Breast epithelium (tissue), 3 donors: ENCODE measurements at regions not wholly inside any gene's neighbourhood (a gene's known extent, or its start where the extent isn't known, plus 50 kb on each side); places are given as distances from the start of the nearest gene placed in this dataset.
A peak's percentile ranks its signal among the peaks of the same experiment; 100 is the strongest.

Experiments used
- POLR2A ChIP-seq: fragments of 450-650 bp; IDR thresholded peaks from one replicate; pipeline ENCODE4 v1.6.1; 2016; ENCODE audit warnings: antibody characterized with exemption, mild to moderate bottlenecking, moderate library complexity
- TF ChIP-seq, protein P1 (sequence below), 3 donors: fragments of 450-650 bp; IDR thresholded peaks; one replicate each; pipeline ENCODE4 v1.5.1; 2016 to 2017; ENCODE audit warnings: antibody characterized with exemption in 3 of 3, mild to moderate bottlenecking in 3 of 3, moderate library complexity in 3 of 3

DNA sequence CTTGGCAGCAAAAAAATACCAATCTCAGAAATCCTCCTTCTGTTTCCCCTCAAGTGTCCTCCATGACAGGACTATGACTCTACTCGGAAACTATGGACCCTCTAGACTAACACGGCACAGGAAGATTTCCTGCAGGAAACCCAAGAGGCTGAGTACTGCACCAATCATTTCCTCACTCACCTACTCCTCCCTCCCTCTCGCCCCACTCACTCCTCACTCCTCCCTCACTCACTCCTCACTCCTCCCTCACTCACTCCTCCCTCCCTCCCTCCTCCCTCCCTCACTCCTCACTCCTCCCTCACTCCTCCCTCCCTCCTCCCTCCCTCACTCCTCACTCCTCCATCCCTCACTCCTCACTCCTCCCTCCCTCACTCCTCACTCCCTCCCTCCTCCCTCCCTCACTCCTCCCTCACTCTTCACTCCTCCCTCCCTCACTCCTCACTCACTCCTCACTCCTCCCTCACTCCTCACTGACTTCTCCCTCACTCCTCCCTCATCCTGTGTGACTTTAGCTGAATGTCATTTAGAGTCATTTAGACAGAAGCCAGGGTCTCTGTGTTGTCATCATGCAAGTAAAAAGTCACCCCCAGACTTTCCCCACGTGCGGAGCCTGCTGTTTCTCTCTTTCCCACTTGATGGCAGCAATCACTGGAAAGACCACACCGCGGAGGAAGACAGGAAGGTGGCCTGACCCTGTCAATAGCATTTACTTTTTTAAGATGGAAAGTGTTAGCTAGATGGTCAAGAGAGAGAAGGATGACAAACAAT, 226.8 kb upstream of the PDE10A start:
- TF ChIP-seq POLR2A: no peak
- TF ChIP-seq, protein P1, sequence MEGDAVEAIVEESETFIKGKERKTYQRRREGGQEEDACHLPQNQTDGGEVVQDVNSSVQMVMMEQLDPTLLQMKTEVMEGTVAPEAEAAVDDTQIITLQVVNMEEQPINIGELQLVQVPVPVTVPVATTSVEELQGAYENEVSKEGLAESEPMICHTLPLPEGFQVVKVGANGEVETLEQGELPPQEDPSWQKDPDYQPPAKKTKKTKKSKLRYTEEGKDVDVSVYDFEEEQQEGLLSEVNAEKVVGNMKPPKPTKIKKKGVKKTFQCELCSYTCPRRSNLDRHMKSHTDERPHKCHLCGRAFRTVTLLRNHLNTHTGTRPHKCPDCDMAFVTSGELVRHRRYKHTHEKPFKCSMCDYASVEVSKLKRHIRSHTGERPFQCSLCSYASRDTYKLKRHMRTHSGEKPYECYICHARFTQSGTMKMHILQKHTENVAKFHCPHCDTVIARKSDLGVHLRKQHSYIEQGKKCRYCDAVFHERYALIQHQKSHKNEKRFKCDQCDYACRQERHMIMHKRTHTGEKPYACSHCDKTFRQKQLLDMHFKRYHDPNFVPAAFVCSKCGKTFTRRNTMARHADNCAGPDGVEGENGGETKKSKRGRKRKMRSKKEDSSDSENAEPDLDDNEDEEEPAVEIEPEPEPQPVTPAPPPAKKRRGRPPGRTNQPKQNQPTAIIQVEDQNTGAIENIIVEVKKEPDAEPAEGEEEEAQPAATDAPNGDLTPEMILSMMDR (IDR thresholded peaks at IDR 0.05): peak in 1 of 3 donors; percentile 42
